Erythroblast (primary cell): ENCODE measurements at regions not wholly inside any gene's neighbourhood (a gene's known extent, or its start where the extent isn't known, plus 50 kb on each side); places are given as distances from the start of the nearest gene placed in this dataset.

Source experiments
- GATA1 ChIP-seq: IDR thresholded peaks from 2 replicates; pipeline ENCODE4 v1.6.1; 2011; ENCODE audit warnings: low read depth, mild to moderate bottlenecking, control low read depth, low read length, moderate library complexity
- POLR2A ChIP-seq: IDR thresholded peaks from 2 replicates; pipeline ENCODE4 v1.6.1; 2011; ENCODE audit warnings: mild to moderate bottlenecking, low read length

DNA sequence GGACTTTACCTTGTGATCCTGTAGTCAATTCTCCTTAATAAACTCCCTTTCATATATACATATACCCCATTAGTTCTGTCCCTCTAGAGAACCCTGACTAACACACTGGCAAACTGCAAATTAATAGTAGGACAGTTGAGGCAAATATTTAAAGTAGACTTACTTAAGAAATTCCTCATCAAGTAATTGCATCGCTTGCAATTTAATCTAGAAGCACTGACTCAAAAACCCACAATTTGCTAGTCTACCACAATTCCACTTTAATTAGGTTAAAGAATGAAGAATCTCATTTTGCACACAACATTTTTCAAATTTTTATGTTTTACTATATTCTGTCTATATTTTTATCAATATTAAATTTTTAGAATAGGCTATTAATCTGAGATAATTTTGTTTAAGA lies 188.1 kb downstream of the PLOD2 start:
- TF ChIP-seq POLR2A (no peak), GATA1 (no peak)
